Neural cell (in vitro differentiated cells): ENCODE measurements at regions not wholly inside any gene's neighbourhood (a gene's known extent, or its start where the extent isn't known, plus 50 kb on each side); places are given as distances from the start of the nearest gene placed in this dataset.

Experiments used
- H2AFZ ChIP-seq: fragments of 200-600, 300-800 bp; sonication (generic), shearing (Covaris generic); 2 replicates; pipeline ENCODE4 v1.6.0; 2014; ENCODE audit warnings: low read depth, mild to moderate bottlenecking, antibody characterized with exemption, low read length, moderate library complexity
- H3F3A ChIP-seq: fragments of 200-600 bp; shearing (Covaris generic); 2 replicates; pipeline ENCODE4 v1.6.1; 2016; ENCODE audit warnings: mild to moderate bottlenecking, moderate library complexity, mixed read lengths, antibody characterized with exemption, low read length; ENCODE audit not compliant: insufficient read depth, poor library complexity, severe bottlenecking
- H3K27ac ChIP-seq: fragments of 200-600, 300-800 bp; sonication (generic), shearing (Covaris generic); 2 replicates; pipeline ENCODE4 v1.5.1; 2014; ENCODE audit warnings: mild to moderate bottlenecking, low read length, moderate library complexity
- H3K27me3 ChIP-seq: fragments of 300-800, 200-600 bp; sonication (generic), shearing (Covaris generic); 2 replicates; pipeline ENCODE4 v1.6.0; 2014; ENCODE audit warnings: mild to moderate bottlenecking, low read depth, low read length, moderate library complexity; ENCODE audit not compliant: insufficient read depth
- H3K36me3 ChIP-seq: fragments of 300-800, 200-600 bp; sonication (generic), shearing (Covaris generic); 2 replicates; pipeline ENCODE4 v1.5.1; 2014; ENCODE audit warnings: mild to moderate bottlenecking, antibody characterized with exemption, low read length, moderate library complexity; ENCODE audit not compliant: insufficient read depth
- H3K4me2 ChIP-seq: fragments of 300-800, 200-600 bp; sonication (generic), shearing (Covaris generic); 2 replicates; pipeline ENCODE4 v1.6.0; 2014; ENCODE audit warnings: mild to moderate bottlenecking, low read length
- H3K4me3 ChIP-seq: fragments of 300-800, 200-600 bp; sonication (generic), shearing (Covaris generic); 2 replicates; pipeline ENCODE4 v1.5.1; 2014; ENCODE audit warnings: mild to moderate bottlenecking, low read length, moderate library complexity
- H3K79me2 ChIP-seq: fragments of 200-600 bp; shearing (Covaris generic); replicated peaks from 2 replicates; pipeline ENCODE4 v1.6.0; 2014; ENCODE audit warnings: mild to moderate bottlenecking, low read length, moderate library complexity; ENCODE audit not compliant: insufficient read depth
- H3K9ac ChIP-seq: fragments of 300-800, 200-600 bp; sonication (generic), shearing (Covaris generic); 2 replicates; pipeline ENCODE4 v1.6.1; 2016; ENCODE audit warnings: mild to moderate bottlenecking, low read length, mixed read lengths
- H3K9me2 ChIP-seq: fragments of 200-600 bp; shearing (Covaris generic); 2 replicates; pipeline ENCODE4 v1.6.1; 2016; ENCODE audit warnings: mild to moderate bottlenecking, low read length, mixed read lengths; ENCODE audit not compliant: insufficient read depth
- H3K9me3 ChIP-seq: fragments of 200-600, 300-800 bp; sonication (generic), shearing (Covaris generic); 2 replicates; pipeline ENCODE4 v1.6.1; 2016; ENCODE audit warnings: mild to moderate bottlenecking, mixed run types, low read length, moderate library complexity, mixed read lengths
- H4K20me1 ChIP-seq: fragments of 200-600 bp; shearing (Covaris generic); 2 replicates; pipeline ENCODE4 v1.6.1; 2016; ENCODE audit warnings: mild to moderate bottlenecking, mixed run types; ENCODE audit not compliant: insufficient read depth
- CTCF ChIP-seq: fragments of 450-650 bp; IDR thresholded peaks from 2 replicates; pipeline ENCODE4 v1.5.1; 2014; ENCODE audit warnings: antibody characterized with exemption, mild to moderate bottlenecking, moderate library complexity; ENCODE audit not compliant: poor library complexity, severe bottlenecking
- EP300 ChIP-seq: fragments of 450-650 bp; conservative IDR thresholded peaks from 2 replicates; pipeline ENCODE4 v1.6.1; 2014; ENCODE audit warnings: antibody characterized with exemption, mild to moderate bottlenecking, moderate library complexity; ENCODE audit not compliant: poor library complexity, severe bottlenecking
- EZH2 ChIP-seq: fragments of 200-600, 300-800 bp; shearing (Covaris generic), sonication (generic); IDR thresholded peaks from 2 replicates; pipeline ENCODE4 v1.6.1; 2014; ENCODE audit warnings: antibody characterized with exemption, low read length, borderline replicate concordance, mild to moderate bottlenecking; ENCODE audit not compliant: insufficient read depth, poor library complexity, severe bottlenecking
- MXI1 ChIP-seq: fragments of 450-650 bp; conservative IDR thresholded peaks from 2 replicates; pipeline ENCODE4 v1.6.1; 2014; ENCODE audit warnings: antibody characterized with exemption, mild to moderate bottlenecking; ENCODE audit not compliant: poor library complexity, severe bottlenecking
- POLR2AphosphoS5 ChIP-seq: IDR thresholded peaks from 2 replicates; pipeline ENCODE4 v1.6.1; 2012
- RAD21 ChIP-seq: fragments of 450-650 bp; conservative IDR thresholded peaks from 2 replicates; pipeline ENCODE4 v1.6.1; 2014; ENCODE audit warnings: antibody characterized with exemption, mild to moderate bottlenecking, moderate library complexity
- REST ChIP-seq: IDR thresholded peaks from 2 replicates; pipeline ENCODE4 v1.6.1; 2012; ENCODE audit warnings: borderline replicate concordance
- SMC3 ChIP-seq: fragments of 450-650 bp; conservative IDR thresholded peaks from 2 replicates; pipeline ENCODE4 v1.6.1; 2014; ENCODE audit warnings: antibody characterized with exemption, mild to moderate bottlenecking, moderate library complexity; ENCODE audit not compliant: poor library complexity
- TAF1 ChIP-seq: IDR thresholded peaks from 2 replicates; pipeline ENCODE4 v1.6.1; 2012; ENCODE audit warnings: low read depth

DNA sequence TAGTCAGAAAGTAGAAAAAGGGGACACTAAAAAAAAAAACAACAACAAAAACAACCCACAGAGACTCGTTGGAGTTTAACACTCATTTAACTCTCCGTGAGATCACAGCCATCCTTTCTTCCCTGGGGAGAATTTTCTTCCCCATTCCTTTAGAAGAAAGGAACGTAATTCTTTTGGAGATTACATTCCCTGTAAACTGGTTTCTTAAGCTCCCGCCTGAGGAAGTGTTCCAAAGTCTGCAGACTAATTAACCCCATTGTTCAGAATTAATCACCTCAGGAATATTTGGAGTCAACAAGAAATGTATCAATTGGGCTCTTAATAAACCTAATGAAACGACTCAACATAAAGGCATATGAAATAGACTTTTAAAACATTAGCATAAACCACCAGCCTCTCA, 228.2 kb upstream of the CSF3R start:
- no peaks in the 10 kb centered on the region for H3K9me3 ChIP-seq
- H3K9me2 ChIP-seq = no peaks in the 10 kb centered on the region
- H3K36me3 ChIP-seq = no peaks in the 10 kb centered on the region
- no peak overlapping the region for H3K4me2 ChIP-seq
- H4K20me1 ChIP-seq = no peaks in the 10 kb centered on the region
- no peak overlapping the region for H3K9ac ChIP-seq
- no peaks in the 10 kb centered on the region for H3F3A ChIP-seq
- H3K27me3 ChIP-seq = no peaks in the 10 kb centered on the region
- H3K79me2 ChIP-seq = no peaks in the 10 kb centered on the region
- TF ChIP-seq RAD21 (no peak), EP300 (no peak), SMC3 (no peak), MXI1 (no peak), EZH2 (no peak), POLR2AphosphoS5 (no peak), TAF1 (no peak), CTCF (no peak), REST (no peak)
- no peak overlapping the region for H3K4me3 ChIP-seq
- no peak overlapping the region for H2AFZ ChIP-seq
- no peak overlapping the region for H3K27ac ChIP-seq

DNA sequence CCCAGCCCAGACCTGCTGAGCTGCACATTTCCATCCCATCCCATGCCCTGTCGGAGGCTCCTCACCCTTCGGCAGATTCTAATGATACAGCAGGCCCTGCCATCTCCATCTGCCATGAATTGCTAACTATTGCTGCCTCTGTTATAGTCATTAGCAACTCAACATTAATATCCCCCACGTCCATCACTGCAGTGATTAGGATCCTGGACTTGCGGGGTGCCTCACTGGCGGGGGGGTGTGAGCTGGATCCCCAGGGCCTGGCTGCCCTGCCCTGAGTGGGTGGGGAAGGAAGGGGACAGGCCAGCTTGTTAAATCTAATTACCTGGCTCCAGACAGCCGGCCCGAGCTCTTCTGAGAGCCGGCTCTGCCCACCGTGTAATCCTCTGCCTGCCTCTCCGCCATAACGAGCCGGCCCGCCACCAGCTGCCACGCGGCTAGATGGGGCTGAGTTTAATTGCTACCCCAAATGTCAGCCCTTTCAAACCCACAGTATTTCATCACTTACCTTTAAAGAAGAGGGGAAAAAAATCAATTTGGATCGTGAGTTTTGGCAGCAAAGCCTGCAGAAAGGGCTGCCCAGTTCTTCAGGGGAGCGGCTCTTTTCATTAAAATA, 227.3 kb upstream of the CSF3R start:
- no peaks in the 10 kb centered on the region for H3K9me3 ChIP-seq
- no peak overlapping the region for H2AFZ ChIP-seq
- no peak for TF ChIP-seq POLR2AphosphoS5
- TF ChIP-seq CTCF = no peak
- TF ChIP-seq SMC3 = no peak
- no peak for TF ChIP-seq TAF1
- TF ChIP-seq EZH2 = no peak
- TF ChIP-seq MXI1 = no peak
- no peak for TF ChIP-seq RAD21
- no peak for TF ChIP-seq REST
- TF ChIP-seq EP300 = no peak
- no peak overlapping the region for H3K9ac ChIP-seq
- no peaks in the 10 kb centered on the region for H3K9me2 ChIP-seq
- no peaks in the 10 kb centered on the region for H4K20me1 ChIP-seq
- no peak overlapping the region for H3K4me3 ChIP-seq
- no peaks in the 10 kb centered on the region for H3F3A ChIP-seq
- no peaks in the 10 kb centered on the region for H3K36me3 ChIP-seq
- H3K4me2 ChIP-seq = no peak overlapping the region
- no peaks in the 10 kb centered on the region for H3K27me3 ChIP-seq
- no peak overlapping the region for H3K27ac ChIP-seq
- no peaks in the 10 kb centered on the region for H3K79me2 ChIP-seq
